ENCODE measurements at regions not wholly inside any gene's neighbourhood (a gene's known extent, or its start where the extent isn't known, plus 50 kb on each side); places are given as distances from the start of the nearest gene placed in this dataset.

DNA sequence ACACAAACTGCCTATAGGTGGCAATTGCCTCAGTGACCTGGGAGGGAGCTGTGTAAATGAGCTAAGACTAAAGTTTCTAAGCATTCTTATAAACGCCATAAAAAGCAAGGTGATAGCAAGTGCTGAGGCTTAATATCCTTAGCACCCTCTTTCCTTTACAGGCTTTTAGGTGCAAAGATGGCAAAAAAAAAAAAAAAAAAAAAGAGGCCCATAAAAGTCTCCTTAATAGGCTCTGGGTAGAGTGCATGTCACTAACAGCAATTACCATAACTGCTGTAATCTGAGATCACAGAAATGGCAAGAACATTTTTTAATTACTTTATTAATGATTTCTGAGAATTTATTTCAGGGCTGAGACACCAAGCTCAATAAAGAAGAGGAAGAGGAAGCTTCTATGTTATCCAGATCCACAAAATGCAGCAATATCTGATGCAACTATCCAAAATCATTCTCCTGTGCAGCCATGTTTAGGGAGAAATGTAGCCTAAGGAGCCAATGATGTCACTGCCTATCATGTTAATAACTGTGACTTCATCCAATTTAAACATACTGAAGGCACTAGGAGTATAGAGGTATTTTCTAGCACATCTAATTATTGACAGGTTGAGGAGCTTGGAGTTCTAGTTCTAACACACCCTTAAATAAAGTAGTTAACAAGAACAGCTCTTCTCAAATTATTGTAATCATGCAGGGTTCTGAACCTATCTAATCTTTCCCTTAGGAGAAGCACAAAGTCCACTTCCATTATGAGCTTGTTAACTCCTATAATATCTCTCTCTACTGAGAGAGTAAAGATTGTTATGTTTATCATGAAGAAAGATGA lies 804.3 kb upstream of the ACVR2A start:
- no peaks in the 10 kb centered on the region for H3K9me3 Mint-ChIP-seq
- no peak overlapping the region for H3K27ac Mint-ChIP-seq
- no peak for ATAC-seq
- H3K27me3 ChIP-seq (ENCODE audit: insufficient read depth): no peaks in the 10 kb centered on the region
- no peaks in the 10 kb centered on the region for H3K79me2 ChIP-seq (replicated peaks; ENCODE audit: insufficient read depth)
- H3K36me3 ChIP-seq (ENCODE audit: insufficient read depth): no peaks in the 10 kb centered on the region
- no peak overlapping the region for H3K27ac ChIP-seq (ENCODE audit: low read depth)
- H3K36me3 Mint-ChIP-seq (ENCODE audit: low read depth): no peaks in the 10 kb centered on the region
- no peaks in the 10 kb centered on the region for H3F3A ChIP-seq (replicated peaks; ENCODE audit: low read depth)
- H3K4me1 Mint-ChIP-seq: peaks cover 5% of the 10 kb centered on the region; the same call in 2 of the 3 replicates
- H3K4me3 ChIP-seq: no peak overlapping the region
- peaks cover 8% of the 10 kb centered on the region for H3K4me1 ChIP-seq (ENCODE audit: insufficient read depth)
- no peak overlapping the region for H3K4me2 ChIP-seq
- TF ChIP-seq, protein P1, sequence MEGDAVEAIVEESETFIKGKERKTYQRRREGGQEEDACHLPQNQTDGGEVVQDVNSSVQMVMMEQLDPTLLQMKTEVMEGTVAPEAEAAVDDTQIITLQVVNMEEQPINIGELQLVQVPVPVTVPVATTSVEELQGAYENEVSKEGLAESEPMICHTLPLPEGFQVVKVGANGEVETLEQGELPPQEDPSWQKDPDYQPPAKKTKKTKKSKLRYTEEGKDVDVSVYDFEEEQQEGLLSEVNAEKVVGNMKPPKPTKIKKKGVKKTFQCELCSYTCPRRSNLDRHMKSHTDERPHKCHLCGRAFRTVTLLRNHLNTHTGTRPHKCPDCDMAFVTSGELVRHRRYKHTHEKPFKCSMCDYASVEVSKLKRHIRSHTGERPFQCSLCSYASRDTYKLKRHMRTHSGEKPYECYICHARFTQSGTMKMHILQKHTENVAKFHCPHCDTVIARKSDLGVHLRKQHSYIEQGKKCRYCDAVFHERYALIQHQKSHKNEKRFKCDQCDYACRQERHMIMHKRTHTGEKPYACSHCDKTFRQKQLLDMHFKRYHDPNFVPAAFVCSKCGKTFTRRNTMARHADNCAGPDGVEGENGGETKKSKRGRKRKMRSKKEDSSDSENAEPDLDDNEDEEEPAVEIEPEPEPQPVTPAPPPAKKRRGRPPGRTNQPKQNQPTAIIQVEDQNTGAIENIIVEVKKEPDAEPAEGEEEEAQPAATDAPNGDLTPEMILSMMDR (conservative IDR thresholded peaks at IDR 0.05; ENCODE audit: low read depth in 2 of 2): no peak; a peak in 1 of 4 replicates
- TF ChIP-seq, protein P2, sequence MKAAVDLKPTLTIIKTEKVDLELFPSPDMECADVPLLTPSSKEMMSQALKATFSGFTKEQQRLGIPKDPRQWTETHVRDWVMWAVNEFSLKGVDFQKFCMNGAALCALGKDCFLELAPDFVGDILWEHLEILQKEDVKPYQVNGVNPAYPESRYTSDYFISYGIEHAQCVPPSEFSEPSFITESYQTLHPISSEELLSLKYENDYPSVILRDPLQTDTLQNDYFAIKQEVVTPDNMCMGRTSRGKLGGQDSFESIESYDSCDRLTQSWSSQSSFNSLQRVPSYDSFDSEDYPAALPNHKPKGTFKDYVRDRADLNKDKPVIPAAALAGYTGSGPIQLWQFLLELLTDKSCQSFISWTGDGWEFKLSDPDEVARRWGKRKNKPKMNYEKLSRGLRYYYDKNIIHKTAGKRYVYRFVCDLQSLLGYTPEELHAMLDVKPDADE (IDR thresholded peaks at IDR 0.05): no peak
- TF ChIP-seq JUNB (IDR thresholded peaks at IDR 0.05; ENCODE audit: unreplicated experiment) (no peak), EZH2 (IDR thresholded peaks at IDR 0.05; ENCODE audit: low read depth, unreplicated experiment) (no peak), CREB1 (CRISPR knock-in tag; IDR thresholded peaks at IDR 0.05; ENCODE audit: low read depth) (no peak), POLR2AphosphoS5 (IDR thresholded peaks at IDR 0.05; ENCODE audit: low read depth) (no peak), EZH2phosphoT487 (IDR thresholded peaks at IDR 0.05; ENCODE audit: unreplicated experiment) (no peak), NANOG (IDR thresholded peaks at IDR 0.05; ENCODE audit: borderline replicate concordance) (no peak), ZNF114 (CRISPR knock-in tag; IDR thresholded peaks at IDR 0.05) (no peak), ZNF331 (CRISPR knock-in tag; IDR thresholded peaks at IDR 0.05; ENCODE audit: low read depth) (no peak), STAT1 (IDR thresholded peaks at IDR 0.05; ENCODE audit: unreplicated experiment) (no peak)
- TF ChIP-seq, protein P3, sequence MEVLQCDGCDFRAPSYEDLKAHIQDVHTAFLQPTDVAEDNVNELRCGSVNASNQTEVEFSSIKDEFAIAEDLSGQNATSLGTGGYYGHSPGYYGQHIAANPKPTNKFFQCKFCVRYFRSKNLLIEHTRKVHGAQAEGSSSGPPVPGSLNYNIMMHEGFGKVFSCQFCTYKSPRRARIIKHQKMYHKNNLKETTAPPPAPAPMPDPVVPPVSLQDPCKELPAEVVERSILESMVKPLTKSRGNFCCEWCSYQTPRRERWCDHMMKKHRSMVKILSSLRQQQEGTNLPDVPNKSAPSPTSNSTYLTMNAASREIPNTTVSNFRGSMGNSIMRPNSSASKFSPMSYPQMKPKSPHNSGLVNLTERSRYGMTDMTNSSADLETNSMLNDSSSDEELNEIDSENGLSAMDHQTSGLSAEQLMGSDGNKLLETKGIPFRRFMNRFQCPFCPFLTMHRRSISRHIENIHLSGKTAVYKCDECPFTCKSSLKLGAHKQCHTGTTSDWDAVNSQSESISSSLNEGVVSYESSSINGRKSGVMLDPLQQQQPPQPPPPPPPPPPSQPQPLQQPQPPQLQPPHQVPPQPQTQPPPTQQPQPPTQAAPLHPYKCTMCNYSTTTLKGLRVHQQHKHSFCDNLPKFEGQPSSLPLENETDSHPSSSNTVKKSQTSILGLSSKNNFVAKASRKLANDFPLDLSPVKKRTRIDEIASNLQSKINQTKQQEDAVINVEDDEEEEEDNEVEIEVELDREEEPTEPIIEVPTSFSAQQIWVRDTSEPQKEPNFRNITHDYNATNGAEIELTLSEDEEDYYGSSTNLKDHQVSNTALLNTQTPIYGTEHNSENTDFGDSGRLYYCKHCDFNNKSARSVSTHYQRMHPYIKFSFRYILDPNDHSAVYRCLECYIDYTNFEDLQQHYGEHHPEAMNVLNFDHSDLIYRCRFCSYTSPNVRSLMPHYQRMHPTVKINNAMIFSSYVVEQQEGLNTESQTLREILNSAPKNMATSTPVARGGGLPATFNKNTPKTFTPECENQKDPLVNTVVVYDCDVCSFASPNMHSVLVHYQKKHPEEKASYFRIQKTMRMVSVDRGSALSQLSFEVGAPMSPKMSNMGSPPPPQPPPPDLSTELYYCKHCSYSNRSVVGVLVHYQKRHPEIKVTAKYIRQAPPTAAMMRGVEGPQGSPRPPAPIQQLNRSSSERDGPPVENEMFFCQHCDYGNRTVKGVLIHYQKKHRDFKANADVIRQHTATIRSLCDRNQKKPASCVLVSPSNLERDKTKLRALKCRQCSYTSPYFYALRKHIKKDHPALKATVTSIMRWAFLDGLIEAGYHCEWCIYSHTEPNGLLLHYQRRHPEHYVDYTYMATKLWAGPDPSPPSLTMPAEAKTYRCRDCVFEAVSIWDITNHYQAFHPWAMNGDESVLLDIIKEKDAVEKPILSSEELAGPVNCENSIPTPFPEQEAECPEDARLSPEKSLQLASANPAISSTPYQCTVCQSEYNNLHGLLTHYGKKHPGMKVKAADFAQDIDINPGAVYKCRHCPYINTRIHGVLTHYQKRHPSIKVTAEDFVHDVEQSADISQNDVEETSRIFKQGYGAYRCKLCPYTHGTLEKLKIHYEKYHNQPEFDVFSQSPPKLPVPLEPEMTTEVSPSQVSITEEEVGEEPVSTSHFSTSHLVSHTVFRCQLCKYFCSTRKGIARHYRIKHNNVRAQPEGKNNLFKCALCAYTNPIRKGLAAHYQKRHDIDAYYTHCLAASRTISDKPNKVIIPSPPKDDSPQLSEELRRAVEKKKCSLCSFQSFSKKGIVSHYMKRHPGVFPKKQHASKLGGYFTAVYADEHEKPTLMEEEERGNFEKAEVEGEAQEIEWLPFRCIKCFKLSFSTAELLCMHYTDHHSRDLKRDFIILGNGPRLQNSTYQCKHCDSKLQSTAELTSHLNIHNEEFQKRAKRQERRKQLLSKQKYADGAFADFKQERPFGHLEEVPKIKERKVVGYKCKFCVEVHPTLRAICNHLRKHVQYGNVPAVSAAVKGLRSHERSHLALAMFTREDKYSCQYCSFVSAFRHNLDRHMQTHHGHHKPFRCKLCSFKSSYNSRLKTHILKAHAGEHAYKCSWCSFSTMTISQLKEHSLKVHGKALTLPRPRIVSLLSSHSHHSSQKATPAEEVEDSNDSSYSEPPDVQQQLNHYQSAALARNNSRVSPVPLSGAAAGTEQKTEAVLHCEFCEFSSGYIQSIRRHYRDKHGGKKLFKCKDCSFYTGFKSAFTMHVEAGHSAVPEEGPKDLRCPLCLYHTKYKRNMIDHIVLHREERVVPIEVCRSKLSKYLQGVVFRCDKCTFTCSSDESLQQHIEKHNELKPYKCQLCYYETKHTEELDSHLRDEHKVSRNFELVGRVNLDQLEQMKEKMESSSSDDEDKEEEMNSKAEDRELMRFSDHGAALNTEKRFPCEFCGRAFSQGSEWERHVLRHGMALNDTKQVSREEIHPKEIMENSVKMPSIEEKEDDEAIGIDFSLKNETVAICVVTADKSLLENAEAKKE (CRISPR knock-in tag; IDR thresholded peaks at IDR 0.05): no peak
- TF ChIP-seq, protein P4, sequence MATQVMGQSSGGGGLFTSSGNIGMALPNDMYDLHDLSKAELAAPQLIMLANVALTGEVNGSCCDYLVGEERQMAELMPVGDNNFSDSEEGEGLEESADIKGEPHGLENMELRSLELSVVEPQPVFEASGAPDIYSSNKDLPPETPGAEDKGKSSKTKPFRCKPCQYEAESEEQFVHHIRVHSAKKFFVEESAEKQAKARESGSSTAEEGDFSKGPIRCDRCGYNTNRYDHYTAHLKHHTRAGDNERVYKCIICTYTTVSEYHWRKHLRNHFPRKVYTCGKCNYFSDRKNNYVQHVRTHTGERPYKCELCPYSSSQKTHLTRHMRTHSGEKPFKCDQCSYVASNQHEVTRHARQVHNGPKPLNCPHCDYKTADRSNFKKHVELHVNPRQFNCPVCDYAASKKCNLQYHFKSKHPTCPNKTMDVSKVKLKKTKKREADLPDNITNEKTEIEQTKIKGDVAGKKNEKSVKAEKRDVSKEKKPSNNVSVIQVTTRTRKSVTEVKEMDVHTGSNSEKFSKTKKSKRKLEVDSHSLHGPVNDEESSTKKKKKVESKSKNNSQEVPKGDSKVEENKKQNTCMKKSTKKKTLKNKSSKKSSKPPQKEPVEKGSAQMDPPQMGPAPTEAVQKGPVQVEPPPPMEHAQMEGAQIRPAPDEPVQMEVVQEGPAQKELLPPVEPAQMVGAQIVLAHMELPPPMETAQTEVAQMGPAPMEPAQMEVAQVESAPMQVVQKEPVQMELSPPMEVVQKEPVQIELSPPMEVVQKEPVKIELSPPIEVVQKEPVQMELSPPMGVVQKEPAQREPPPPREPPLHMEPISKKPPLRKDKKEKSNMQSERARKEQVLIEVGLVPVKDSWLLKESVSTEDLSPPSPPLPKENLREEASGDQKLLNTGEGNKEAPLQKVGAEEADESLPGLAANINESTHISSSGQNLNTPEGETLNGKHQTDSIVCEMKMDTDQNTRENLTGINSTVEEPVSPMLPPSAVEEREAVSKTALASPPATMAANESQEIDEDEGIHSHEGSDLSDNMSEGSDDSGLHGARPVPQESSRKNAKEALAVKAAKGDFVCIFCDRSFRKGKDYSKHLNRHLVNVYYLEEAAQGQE (IDR thresholded peaks at IDR 0.05; ENCODE audit: unreplicated experiment): no peak
- no peak overlapping the region for H3K4me3 Mint-ChIP-seq
- H2AFZ ChIP-seq: no peak overlapping the region
- no peaks in the 10 kb centered on the region for H3K9me2 ChIP-seq (ENCODE audit: insufficient read depth)
- no peaks in the 10 kb centered on the region for H4K20me1 ChIP-seq (replicated peaks; ENCODE audit: insufficient read depth)
- no peaks in the 10 kb centered on the region for H3K27me3 Mint-ChIP-seq (ENCODE audit: insufficient read depth, low read depth, poor library complexity)
- no peak for DNase-seq (ENCODE audit: low spot score)

Data from GM23338 (cell line).